ENCODE measurements at regions not wholly inside any gene's neighbourhood (a gene's known extent, or its start where the extent isn't known, plus 50 kb on each side); places are given as distances from the start of the nearest gene placed in this dataset.

DNA sequence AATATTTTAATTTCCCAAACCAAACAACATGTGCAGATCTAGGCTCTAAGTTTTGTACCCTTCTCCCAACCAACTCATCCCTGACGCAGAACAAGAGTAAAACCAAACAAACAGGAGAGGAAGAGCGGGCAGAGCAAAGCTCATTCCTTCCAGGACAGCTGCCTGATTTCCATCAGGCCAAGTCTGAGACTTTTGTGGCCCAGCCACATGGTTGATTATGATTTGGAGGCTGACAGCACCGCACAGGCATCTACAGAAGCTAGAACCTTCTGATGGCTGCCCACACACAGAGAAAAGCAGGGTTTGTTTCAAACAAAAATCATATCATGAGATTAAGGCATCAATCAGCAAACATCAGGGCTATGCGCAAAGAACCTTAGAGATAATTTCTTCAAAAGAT, 262.6 kb downstream of the TNS1 start:
- TF ChIP-seq, protein P1, sequence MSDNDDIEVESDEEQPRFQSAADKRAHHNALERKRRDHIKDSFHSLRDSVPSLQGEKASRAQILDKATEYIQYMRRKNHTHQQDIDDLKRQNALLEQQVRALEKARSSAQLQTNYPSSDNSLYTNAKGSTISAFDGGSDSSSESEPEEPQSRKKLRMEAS (IDR thresholded peaks at IDR 0.05; ENCODE audit: low read depth), result no peak
- no peak for TF ChIP-seq JUND (IDR thresholded peaks at IDR 0.05)
- TF ChIP-seq, protein P2, sequence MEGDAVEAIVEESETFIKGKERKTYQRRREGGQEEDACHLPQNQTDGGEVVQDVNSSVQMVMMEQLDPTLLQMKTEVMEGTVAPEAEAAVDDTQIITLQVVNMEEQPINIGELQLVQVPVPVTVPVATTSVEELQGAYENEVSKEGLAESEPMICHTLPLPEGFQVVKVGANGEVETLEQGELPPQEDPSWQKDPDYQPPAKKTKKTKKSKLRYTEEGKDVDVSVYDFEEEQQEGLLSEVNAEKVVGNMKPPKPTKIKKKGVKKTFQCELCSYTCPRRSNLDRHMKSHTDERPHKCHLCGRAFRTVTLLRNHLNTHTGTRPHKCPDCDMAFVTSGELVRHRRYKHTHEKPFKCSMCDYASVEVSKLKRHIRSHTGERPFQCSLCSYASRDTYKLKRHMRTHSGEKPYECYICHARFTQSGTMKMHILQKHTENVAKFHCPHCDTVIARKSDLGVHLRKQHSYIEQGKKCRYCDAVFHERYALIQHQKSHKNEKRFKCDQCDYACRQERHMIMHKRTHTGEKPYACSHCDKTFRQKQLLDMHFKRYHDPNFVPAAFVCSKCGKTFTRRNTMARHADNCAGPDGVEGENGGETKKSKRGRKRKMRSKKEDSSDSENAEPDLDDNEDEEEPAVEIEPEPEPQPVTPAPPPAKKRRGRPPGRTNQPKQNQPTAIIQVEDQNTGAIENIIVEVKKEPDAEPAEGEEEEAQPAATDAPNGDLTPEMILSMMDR (IDR thresholded peaks at IDR 0.05), result no peak
- TF ChIP-seq, protein P3, sequence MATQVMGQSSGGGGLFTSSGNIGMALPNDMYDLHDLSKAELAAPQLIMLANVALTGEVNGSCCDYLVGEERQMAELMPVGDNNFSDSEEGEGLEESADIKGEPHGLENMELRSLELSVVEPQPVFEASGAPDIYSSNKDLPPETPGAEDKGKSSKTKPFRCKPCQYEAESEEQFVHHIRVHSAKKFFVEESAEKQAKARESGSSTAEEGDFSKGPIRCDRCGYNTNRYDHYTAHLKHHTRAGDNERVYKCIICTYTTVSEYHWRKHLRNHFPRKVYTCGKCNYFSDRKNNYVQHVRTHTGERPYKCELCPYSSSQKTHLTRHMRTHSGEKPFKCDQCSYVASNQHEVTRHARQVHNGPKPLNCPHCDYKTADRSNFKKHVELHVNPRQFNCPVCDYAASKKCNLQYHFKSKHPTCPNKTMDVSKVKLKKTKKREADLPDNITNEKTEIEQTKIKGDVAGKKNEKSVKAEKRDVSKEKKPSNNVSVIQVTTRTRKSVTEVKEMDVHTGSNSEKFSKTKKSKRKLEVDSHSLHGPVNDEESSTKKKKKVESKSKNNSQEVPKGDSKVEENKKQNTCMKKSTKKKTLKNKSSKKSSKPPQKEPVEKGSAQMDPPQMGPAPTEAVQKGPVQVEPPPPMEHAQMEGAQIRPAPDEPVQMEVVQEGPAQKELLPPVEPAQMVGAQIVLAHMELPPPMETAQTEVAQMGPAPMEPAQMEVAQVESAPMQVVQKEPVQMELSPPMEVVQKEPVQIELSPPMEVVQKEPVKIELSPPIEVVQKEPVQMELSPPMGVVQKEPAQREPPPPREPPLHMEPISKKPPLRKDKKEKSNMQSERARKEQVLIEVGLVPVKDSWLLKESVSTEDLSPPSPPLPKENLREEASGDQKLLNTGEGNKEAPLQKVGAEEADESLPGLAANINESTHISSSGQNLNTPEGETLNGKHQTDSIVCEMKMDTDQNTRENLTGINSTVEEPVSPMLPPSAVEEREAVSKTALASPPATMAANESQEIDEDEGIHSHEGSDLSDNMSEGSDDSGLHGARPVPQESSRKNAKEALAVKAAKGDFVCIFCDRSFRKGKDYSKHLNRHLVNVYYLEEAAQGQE (IDR thresholded peaks at IDR 0.05; ENCODE audit: low read depth, low read length), result no peak
